Neutrophil (primary cell): ENCODE measurements at regions not wholly inside any gene's neighbourhood (a gene's known extent, or its start where the extent isn't known, plus 50 kb on each side); places are given as distances from the start of the nearest gene placed in this dataset.

Experiments used
- H3K27ac ChIP-seq: fragments of 200-600 bp; sonication (generic); 2 replicates; pipeline ENCODE4 v1.5.1; 2016; ENCODE audit warnings: mild to moderate bottlenecking, moderate library complexity
- H3K27me3 ChIP-seq: fragments of 200-600 bp; sonication (generic); 2 replicates; pipeline ENCODE4 v1.6.0; 2016; ENCODE audit warnings: mild to moderate bottlenecking
- H3K36me3 ChIP-seq: fragments of 200-600 bp; sonication (generic); 2 replicates; pipeline ENCODE4 v1.5.1; 2017
- H3K4me1 ChIP-seq, 2 experiments: fragments of 200-600 bp in 1 of 2; sonication (generic) in 1 of 2; 1 replicate in 1 of 2; 2 replicates in 1 of 2; pipeline versions ENCODE4 v1.5.1 to v1.6.1; 2013 to 2016; ENCODE audit warnings: low read depth in 1 of 2, low read length in 1 of 2, mild to moderate bottlenecking in 1 of 2, moderate library complexity in 1 of 2; ENCODE audit not compliant: control insufficient read depth in 1 of 2, insufficient read depth in 1 of 2
- H3K4me3 ChIP-seq, 2 experiments: fragments of 200-600 bp in 1 of 2; sonication (generic) in 1 of 2; 1 replicate in 1 of 2; 2 replicates in 1 of 2; pipeline ENCODE4 v1.5.1; 2013 to 2016; ENCODE audit warnings: low read depth in 1 of 2, low read length in 1 of 2, mild to moderate bottlenecking in 1 of 2, moderate library complexity in 1 of 2
- H3K9me3 ChIP-seq: fragments of 200-600 bp; sonication (generic); 2 replicates; pipeline ENCODE4 v1.5.1; 2016
- TF ChIP-seq, protein P1 (sequence below): fragments of 200-600 bp; sonication (generic); IDR thresholded peaks from 2 replicates; pipeline ENCODE4 v1.5.1; 2016; ENCODE audit warnings: antibody characterized with exemption

- Histone ChIP-seq H3K27ac (no peak overlapping the region), H3K9me3 (no peaks in the 10 kb centered on the region), H3K4me3 (no peak overlapping the region), H3K36me3 (no peaks in the 10 kb centered on the region), H3K27me3 (no peaks in the 10 kb centered on the region), H3K4me1 (no peaks in the 10 kb centered on the region)
- TF ChIP-seq, protein P1, sequence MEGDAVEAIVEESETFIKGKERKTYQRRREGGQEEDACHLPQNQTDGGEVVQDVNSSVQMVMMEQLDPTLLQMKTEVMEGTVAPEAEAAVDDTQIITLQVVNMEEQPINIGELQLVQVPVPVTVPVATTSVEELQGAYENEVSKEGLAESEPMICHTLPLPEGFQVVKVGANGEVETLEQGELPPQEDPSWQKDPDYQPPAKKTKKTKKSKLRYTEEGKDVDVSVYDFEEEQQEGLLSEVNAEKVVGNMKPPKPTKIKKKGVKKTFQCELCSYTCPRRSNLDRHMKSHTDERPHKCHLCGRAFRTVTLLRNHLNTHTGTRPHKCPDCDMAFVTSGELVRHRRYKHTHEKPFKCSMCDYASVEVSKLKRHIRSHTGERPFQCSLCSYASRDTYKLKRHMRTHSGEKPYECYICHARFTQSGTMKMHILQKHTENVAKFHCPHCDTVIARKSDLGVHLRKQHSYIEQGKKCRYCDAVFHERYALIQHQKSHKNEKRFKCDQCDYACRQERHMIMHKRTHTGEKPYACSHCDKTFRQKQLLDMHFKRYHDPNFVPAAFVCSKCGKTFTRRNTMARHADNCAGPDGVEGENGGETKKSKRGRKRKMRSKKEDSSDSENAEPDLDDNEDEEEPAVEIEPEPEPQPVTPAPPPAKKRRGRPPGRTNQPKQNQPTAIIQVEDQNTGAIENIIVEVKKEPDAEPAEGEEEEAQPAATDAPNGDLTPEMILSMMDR: no peak
Observed at GRCh38 chr4:18401868-18402267, 380.3 kb upstream of the LCORL start.

GRCh38 chr4:18401425-18401824 lies 379.9 kb upstream of the LCORL start:
- no peak overlapping the region for H3K27ac ChIP-seq
- H3K4me1 ChIP-seq: no peaks in the 10 kb centered on the region
- H3K27me3 ChIP-seq: no peaks in the 10 kb centered on the region
- no peaks in the 10 kb centered on the region for H3K9me3 ChIP-seq
- no peak overlapping the region for H3K4me3 ChIP-seq
- TF ChIP-seq, protein P1: no peak
- no peaks in the 10 kb centered on the region for H3K36me3 ChIP-seq

DNA sequence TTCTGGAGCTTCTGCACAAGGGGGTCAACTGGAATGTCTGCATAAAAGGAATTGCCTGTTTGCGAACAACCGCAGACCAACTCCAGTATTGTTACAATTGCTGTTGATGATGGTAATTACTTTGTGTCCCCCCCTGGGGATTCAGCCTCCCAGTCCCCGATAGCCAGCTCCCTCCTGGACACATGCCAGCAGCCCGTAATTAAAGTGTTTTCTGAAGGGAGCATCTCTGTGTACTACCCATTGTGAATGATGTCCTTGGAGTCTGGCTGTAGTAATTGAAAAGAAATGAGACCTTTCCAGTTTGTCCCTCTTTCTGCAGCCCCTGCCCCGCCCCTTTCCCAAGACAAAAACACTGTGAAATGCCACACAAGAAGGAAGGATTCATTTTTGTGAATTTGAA lies 377.1 kb upstream of the LCORL start:
- no peak overlapping the region for H3K27ac ChIP-seq
- H3K4me3 ChIP-seq: no peak overlapping the region
- TF ChIP-seq, protein P1: no peak
- H3K27me3 ChIP-seq: no peaks in the 10 kb centered on the region
- no peaks in the 10 kb centered on the region for H3K36me3 ChIP-seq
- H3K9me3 ChIP-seq: no peaks in the 10 kb centered on the region
- H3K4me1 ChIP-seq: no peaks in the 10 kb centered on the region

DNA sequence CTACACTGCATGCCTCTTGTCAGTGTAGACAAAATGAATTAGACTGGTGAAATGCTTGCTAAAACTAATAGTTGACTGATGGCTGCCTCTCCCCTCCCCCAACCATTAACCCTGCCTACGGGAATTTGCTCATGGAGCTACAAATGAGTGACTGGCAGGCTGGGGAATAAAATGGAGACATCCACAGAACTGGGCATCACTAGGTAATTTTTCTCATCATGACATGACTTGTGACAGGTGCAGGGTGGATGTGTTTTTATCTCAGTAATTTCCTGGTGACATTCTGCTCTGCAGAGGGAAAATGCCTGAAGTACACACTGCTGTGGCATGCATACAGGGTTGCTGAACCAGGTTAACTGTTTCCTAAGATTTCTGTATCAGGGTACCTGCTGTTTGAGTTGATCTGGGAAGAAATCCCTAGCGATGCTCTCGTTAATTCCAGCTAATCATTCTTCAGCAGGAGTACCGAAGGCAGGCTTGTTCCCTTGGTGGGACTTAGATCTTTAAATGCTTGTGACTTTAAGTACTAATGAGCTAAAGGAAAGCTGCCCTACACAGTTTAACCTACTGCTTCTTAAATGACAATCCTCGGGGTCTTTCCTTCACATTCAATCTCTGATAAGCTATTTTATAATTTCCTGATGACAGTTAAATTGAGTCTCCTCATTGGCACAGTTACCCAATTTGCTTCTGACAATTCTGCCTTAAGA lies 376.3 kb upstream of the LCORL start:
- no peaks in the 10 kb centered on the region for H3K27me3 ChIP-seq
- no peaks in the 10 kb centered on the region for H3K4me1 ChIP-seq
- H3K27ac ChIP-seq: no peak overlapping the region
- no peaks in the 10 kb centered on the region for H3K9me3 ChIP-seq
- TF ChIP-seq, protein P1: no peak
- H3K4me3 ChIP-seq: no peak overlapping the region
- no peaks in the 10 kb centered on the region for H3K36me3 ChIP-seq

- H3K36me3 ChIP-seq: no peaks in the 10 kb centered on the region
- no peak overlapping the region for H3K27ac ChIP-seq
- no peaks in the 10 kb centered on the region for H3K27me3 ChIP-seq
- no peaks in the 10 kb centered on the region for H3K4me1 ChIP-seq
- no peaks in the 10 kb centered on the region for H3K9me3 ChIP-seq
- no peak overlapping the region for H3K4me3 ChIP-seq
- TF ChIP-seq, protein P1: no peak
Observed at GRCh38 chr4:18394656-18395055, 373.1 kb upstream of the LCORL start.

DNA sequence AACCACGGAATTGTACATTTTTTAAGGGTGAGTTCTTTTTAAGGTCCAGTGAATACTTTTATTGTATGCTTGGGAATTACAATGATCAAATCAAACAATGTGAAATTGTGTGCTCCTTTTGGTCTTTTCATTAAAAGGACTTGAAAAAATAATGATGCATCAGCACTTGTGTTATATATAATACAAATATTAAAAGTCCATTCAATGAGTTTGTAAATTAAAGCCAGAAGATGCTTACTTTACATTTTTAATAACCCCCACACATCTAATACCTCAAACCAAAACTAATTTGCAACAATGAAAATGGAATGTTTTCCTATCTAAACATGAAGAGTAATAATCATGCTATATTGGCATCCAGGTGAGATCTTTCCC lies 369.8 kb upstream of the LCORL start:
- H3K4me3 ChIP-seq: no peak overlapping the region
- no peak overlapping the region for H3K27ac ChIP-seq
- no peaks in the 10 kb centered on the region for H3K36me3 ChIP-seq
- TF ChIP-seq, protein P1: no peak
- H3K27me3 ChIP-seq: no peaks in the 10 kb centered on the region
- no peaks in the 10 kb centered on the region for H3K9me3 ChIP-seq
- H3K4me1 ChIP-seq: no peaks in the 10 kb centered on the region
